Memory B cell (primary cell): ENCODE measurements at regions not wholly inside any gene's neighbourhood (a gene's known extent, or its start where the extent isn't known, plus 50 kb on each side); places are given as distances from the start of the nearest gene placed in this dataset.

Experiments
- ATAC-seq: fragments of 150-1000 bp; cut with Tn5 transposase; 2 replicates; pipeline ENCODE4 v1.10.0; 2021; ENCODE audit warnings: low read depth, mild to moderate bottlenecking, moderate library complexity
- DNase-seq, 2 donors: peaks; one replicate each; pipeline ENCODE4 v3.0.0; 2022; ENCODE audit warnings: low spot score in 2 of 2
- H3K27ac Mint-ChIP-seq: one replicate; pipeline ENCODE4 v1.8.0; 2022; ENCODE audit warnings: mild to moderate bottlenecking, moderate library complexity, mixed read lengths
- H3K27me3 Mint-ChIP-seq: one replicate; pipeline ENCODE4 v1.8.0; 2022; ENCODE audit warnings: mixed read lengths
- H3K36me3 Mint-ChIP-seq: one replicate; pipeline ENCODE4 v1.8.0; 2022; ENCODE audit warnings: mild to moderate bottlenecking, mixed read lengths
- H3K4me1 Mint-ChIP-seq: one replicate; pipeline ENCODE4 v1.8.0; 2022; ENCODE audit warnings: mixed read lengths
- H3K4me3 Mint-ChIP-seq: one replicate; pipeline ENCODE4 v1.8.0; 2022; ENCODE audit warnings: mild to moderate bottlenecking, moderate library complexity, mixed read lengths
- H3K9me3 Mint-ChIP-seq: one replicate; pipeline ENCODE4 v1.8.0; 2022; ENCODE audit warnings: mixed read lengths

GRCh38 chr1:168903237-168903830 lies 174.3 kb upstream of the DPT start:
- no peaks in the 10 kb centered on the region for H3K4me1 Mint-ChIP-seq
- ATAC-seq = no peak
- no peak overlapping the region for H3K4me3 Mint-ChIP-seq
- H3K27me3 Mint-ChIP-seq = peaks cover 5% of the 10 kb centered on the region
- H3K9me3 Mint-ChIP-seq = peaks cover 3% of the 10 kb centered on the region
- DNase-seq = no peak
- no peaks in the 10 kb centered on the region for H3K36me3 Mint-ChIP-seq
- no peak overlapping the region for H3K27ac Mint-ChIP-seq

DNA sequence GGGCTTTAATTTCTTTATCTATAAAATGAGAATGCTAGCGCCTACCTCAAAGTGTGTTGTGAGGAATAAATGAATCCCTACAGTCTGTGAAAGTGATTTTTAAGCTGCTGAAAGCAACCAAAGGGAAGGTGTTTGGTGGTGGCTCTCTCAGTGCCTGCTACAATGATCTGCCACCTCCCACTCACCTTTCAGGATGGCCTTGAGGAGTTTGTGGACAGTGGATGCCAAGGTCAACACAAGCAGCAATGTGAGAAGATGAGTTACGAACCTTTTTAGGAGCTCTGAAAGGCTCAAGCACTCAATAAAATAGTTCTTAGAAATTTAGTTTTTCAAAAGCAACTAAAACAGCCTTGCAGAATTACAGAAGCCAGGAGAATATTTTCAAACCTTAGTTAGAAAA lies 176.6 kb upstream of the DPT start:
- ATAC-seq = no peak
- Mint-ChIP-seq H3K36me3 (no peaks in the 10 kb centered on the region), H3K4me3 (no peak overlapping the region), H3K9me3 (peaks cover 3% of the 10 kb centered on the region), H3K4me1 (no peaks in the 10 kb centered on the region), H3K27me3 (peaks cover 5% of the 10 kb centered on the region), H3K27ac (no peak overlapping the region)
- no peak for DNase-seq

DNA sequence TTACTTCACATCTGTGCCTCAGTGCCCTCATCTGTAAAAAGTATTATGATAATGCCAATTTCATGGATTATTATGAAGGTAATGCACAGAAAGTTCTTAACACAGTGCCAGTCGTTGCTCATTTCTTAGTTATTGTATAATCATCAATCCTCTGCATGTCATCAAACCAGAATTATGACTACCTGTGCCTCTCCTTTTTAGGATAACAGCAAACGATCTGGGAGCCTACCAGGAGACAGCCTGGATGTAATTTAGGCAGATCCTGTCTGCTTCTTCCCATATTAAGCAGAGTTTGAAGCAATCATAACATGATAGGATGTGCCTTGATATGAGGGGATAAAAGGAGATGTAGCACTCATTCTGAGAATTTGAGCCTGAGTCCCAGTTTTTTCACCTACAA lies 177.4 kb upstream of the DPT start:
- no peaks in the 10 kb centered on the region for H3K4me1 Mint-ChIP-seq
- ATAC-seq (no peak), DNase-seq (no peak)
- H3K4me3 Mint-ChIP-seq = no peak overlapping the region
- H3K36me3 Mint-ChIP-seq = no peaks in the 10 kb centered on the region
- peaks cover 5% of the 10 kb centered on the region for H3K27me3 Mint-ChIP-seq
- peaks cover 3% of the 10 kb centered on the region for H3K9me3 Mint-ChIP-seq
- H3K27ac Mint-ChIP-seq = no peak overlapping the region

DNA sequence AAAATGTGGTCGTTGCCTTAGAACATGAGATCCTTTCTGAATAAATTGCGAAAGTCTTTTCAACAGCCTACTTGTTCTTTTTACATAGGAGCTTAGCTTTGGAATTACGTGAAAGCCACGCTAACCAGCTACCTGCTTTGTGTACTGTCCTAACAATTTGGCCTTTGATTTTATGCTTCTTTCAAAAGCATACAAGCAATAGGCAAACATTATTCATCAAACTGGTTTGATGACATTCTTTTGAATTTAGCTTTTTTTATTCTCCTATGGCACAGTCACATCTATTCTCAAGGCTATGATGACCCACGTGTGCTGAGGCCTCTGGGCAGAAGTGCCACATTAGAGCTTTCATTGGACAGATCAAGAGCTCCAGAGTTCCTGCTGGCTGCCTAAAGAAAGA lies 178.0 kb upstream of the DPT start:
- Mint-ChIP-seq H3K27ac (no peak overlapping the region), H3K36me3 (no peaks in the 10 kb centered on the region), H3K4me3 (no peak overlapping the region), H3K4me1 (no peaks in the 10 kb centered on the region), H3K27me3 (peaks cover 4% of the 10 kb centered on the region), H3K9me3 (peaks cover 1% of the 10 kb centered on the region)
- no peak for ATAC-seq
- no peak for DNase-seq

- H3K9me3 Mint-ChIP-seq = peaks cover 1% of the 10 kb centered on the region
- H3K27ac Mint-ChIP-seq = no peak overlapping the region
- H3K4me1 Mint-ChIP-seq = no peaks in the 10 kb centered on the region
- no peak overlapping the region for H3K4me3 Mint-ChIP-seq
- DNase-seq = no peak
- peaks cover 4% of the 10 kb centered on the region for H3K27me3 Mint-ChIP-seq
- H3K36me3 Mint-ChIP-seq = no peaks in the 10 kb centered on the region
- no peak for ATAC-seq
These were observed 178.9 kb upstream of the DPT start for GRCh38 chr1:168907786-168908348.

DNA sequence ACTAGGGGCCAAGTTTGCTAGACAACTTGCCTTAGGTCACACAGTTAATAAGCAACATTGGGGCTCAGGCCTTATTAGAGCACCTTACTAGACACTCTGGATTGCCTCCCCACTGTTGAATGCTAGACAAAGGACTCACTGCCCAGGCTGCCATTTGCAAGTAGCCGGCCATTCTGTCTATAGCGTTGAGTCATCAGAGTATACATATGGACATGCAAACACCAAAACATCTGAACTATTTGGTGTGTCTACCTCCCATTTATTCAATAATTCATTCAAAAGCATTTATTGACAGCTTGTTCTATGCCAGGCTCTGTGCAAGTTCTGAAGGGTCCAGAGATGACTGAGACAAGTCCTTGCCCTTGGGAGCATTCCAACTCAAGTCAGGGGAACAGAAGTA lies 181.4 kb upstream of the DPT start:
- no peaks in the 10 kb centered on the region for H3K36me3 Mint-ChIP-seq
- no peaks in the 10 kb centered on the region for H3K9me3 Mint-ChIP-seq
- no peaks in the 10 kb centered on the region for H3K4me1 Mint-ChIP-seq
- ATAC-seq (no peak), DNase-seq (no peak)
- H3K4me3 Mint-ChIP-seq = no peak overlapping the region
- H3K27ac Mint-ChIP-seq = no peak overlapping the region
- H3K27me3 Mint-ChIP-seq = no peaks in the 10 kb centered on the region

DNA sequence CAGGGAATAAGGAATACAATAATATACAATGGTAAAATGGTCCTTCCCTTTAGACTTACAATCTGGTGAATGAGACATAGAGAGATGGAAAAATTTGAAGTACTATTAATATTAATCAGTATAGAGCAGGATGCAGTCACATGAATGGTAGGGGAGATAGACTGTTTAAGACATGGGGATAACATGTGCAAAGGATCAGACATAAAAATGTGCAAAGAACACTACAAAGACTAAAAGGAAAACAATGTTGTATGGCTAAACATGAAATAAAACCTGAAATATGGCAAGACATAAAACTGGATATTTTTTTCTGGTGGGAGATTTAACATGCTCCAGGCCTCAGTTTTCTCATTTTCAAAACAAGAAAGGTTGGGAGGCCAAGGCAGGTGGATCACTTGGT lies 182.4 kb upstream of the DPT start:
- H3K27me3 Mint-ChIP-seq = peaks cover 2% of the 10 kb centered on the region
- H3K36me3 Mint-ChIP-seq = no peaks in the 10 kb centered on the region
- no peak overlapping the region for H3K4me3 Mint-ChIP-seq
- ATAC-seq (no peak), DNase-seq (no peak)
- H3K9me3 Mint-ChIP-seq = no peaks in the 10 kb centered on the region
- no peak overlapping the region for H3K27ac Mint-ChIP-seq
- H3K4me1 Mint-ChIP-seq = no peaks in the 10 kb centered on the region

GRCh38 chr1:168913711-168914463 lies 184.9 kb upstream of the DPT start:
- Mint-ChIP-seq H3K9me3 (no peaks in the 10 kb centered on the region), H3K36me3 (no peaks in the 10 kb centered on the region), H3K27me3 (peaks cover 2% of the 10 kb centered on the region), H3K4me3 (no peak overlapping the region), H3K4me1 (no peaks in the 10 kb centered on the region), H3K27ac (no peak overlapping the region)
- DNase-seq (no peak), ATAC-seq (no peak)

- Mint-ChIP-seq H3K27ac (no peak overlapping the region), H3K27me3 (peaks cover 2% of the 10 kb centered on the region), H3K4me1 (peaks cover 4% of the 10 kb centered on the region), H3K4me3 (no peak overlapping the region), H3K9me3 (no peaks in the 10 kb centered on the region), H3K36me3 (no peaks in the 10 kb centered on the region)
- ATAC-seq (no peak), DNase-seq (no peak)
These were observed 188.3 kb upstream of the DPT start for GRCh38 chr1:168917309-168917708.

DNA sequence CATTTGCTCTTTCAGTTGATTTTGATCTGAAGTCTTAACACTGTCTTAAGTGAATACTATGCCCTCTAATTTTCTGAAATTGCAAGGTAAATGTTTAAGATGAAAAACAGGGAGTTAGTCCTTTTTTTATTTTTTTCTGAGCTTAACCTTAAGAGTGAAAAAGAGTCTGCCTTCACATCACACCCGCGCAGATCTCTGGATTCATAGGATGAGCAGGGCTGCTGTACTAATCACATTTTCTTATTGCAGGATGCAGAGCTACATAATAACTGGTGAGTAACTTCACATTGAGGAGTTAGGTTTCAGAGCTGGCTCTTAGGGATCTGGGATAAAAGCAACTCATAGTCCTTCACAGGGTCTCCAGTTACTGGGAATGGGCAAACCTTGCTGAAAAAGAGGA lies 188.7 kb upstream of the ATP1B1 start:
- DNase-seq = no peak
- Mint-ChIP-seq H3K4me1 (peaks cover 5% of the 10 kb centered on the region), H3K4me3 (no peak overlapping the region), H3K27ac (no peak overlapping the region), H3K9me3 (no peaks in the 10 kb centered on the region), H3K36me3 (no peaks in the 10 kb centered on the region), H3K27me3 (peaks cover 2% of the 10 kb centered on the region)
- no peak for ATAC-seq

DNA sequence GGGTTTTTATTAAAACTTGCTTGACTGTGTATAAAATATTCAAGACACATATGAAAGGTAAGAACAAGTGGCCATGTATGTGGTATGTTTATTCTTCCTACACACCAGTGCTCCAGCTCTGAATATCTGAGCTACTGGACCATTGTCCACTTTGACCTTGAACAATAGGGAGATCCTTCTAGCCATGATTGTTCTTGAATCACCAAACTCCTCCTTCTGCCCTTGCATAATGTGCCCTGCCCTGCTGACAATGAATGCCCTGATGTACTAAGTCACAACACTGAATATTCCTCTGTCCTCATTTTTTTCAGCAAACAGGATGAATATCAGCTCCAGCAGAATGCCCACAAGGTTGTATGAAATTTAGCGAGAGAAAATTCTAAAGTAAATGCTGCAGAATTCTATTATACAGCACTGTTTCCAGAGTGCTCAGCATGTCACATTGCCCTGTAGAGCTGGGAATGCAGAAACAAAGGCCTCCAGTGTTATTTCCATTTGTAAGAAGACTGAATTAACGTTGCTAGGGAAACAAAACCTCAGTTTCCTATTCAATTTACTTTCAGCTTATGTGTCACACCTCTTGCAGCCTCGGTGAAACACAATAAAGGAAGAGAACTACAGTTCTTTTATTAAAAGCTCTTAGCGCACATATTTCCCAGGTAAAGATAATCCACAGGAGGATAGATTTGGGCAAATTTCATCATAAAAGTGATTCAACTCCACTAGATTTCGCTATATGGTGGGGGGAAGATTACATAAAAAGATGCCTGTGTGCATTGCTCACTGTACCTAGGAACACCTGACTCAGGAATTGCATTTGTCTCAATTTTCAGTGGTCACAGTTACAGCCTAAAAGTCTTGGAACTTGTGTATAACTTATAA lies 187.4 kb upstream of the ATP1B1 start:
- Mint-ChIP-seq H3K4me3 (no peak overlapping the region), H3K27ac (no peak overlapping the region), H3K27me3 (peaks cover 2% of the 10 kb centered on the region), H3K9me3 (no peaks in the 10 kb centered on the region), H3K36me3 (no peaks in the 10 kb centered on the region), H3K4me1 (peaks cover 5% of the 10 kb centered on the region)
- DNase-seq = no peak
- ATAC-seq = no peak

DNA sequence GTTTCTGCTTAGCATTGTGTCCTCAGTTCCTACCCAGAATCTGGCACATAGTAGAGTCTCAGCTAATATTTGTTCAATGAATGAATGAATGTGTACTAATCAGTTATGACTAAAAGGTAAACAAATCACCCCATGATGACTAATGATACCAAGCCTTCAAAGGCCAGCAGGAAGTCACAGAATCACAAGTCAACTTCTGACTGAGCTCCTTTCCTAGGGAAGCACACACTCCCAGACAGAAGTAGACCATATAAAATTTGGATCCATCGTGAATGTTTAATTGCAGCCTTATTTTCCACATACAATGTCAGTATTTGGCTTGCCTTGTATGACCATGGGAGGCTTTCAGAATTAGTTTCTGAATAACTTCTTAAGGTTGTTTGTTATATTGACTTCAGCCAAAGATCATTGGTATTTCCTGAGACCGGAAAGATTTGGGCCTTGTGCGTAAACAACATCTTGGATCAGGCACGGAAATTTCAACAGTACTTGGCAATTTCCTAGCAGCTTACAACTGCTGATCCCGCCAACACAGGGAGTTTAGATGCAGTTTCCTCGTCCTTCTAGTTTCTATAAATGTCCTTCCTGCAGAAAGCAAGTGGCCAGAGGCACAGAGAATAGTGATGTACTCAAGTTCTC lies 185.9 kb upstream of the ATP1B1 start:
- no peaks in the 10 kb centered on the region for H3K36me3 Mint-ChIP-seq
- no peak overlapping the region for H3K4me3 Mint-ChIP-seq
- no peak for ATAC-seq
- no peak for DNase-seq
- H3K4me1 Mint-ChIP-seq = peaks cover 5% of the 10 kb centered on the region
- no peaks in the 10 kb centered on the region for H3K9me3 Mint-ChIP-seq
- peaks cover 3% of the 10 kb centered on the region for H3K27me3 Mint-ChIP-seq
- H3K27ac Mint-ChIP-seq = no peak overlapping the region

GRCh38 chr1:168921629-168922028 lies 184.9 kb upstream of the ATP1B1 start:
- no peak for ATAC-seq
- DNase-seq = no peak
- Mint-ChIP-seq H3K27ac (no peak overlapping the region), H3K4me3 (no peak overlapping the region), H3K36me3 (no peaks in the 10 kb centered on the region), H3K9me3 (no peaks in the 10 kb centered on the region), H3K4me1 (peaks cover 5% of the 10 kb centered on the region), H3K27me3 (peaks cover 3% of the 10 kb centered on the region)
